WI38 (cell line): ENCODE measurements at regions not wholly inside any gene's neighbourhood (a gene's known extent, or its start where the extent isn't known, plus 50 kb on each side); places are given as distances from the start of the nearest gene placed in this dataset.
A peak's percentile ranks its signal among the peaks of the same experiment; 100 is the strongest.
"Not testable (repeated sequence)": the region's sequence is repeated elsewhere in the genome, so short reads cannot be mapped to it uniquely, and the experiment has no call there.

ENCODE experiments used
- H3K4me3 ChIP-seq: 2 replicates; pipeline ENCODE4 v1.5.1; 2011; ENCODE audit warnings: low read depth, mild to moderate bottlenecking, control low read depth, low read length
- CTCF ChIP-seq: IDR thresholded peaks from 2 replicates; pipeline ENCODE4 v1.5.1; 2012; ENCODE audit warnings: low read depth, mild to moderate bottlenecking, control low read depth, low read length

- H3K4me3 ChIP-seq, result no peak overlapping the region
- no peak for TF ChIP-seq CTCF
Measured at GRCh38 chr2:95670686-95671085, 78.9 kb downstream of the TRIM43 start.

- not testable (repeated sequence) for H3K4me3 ChIP-seq
Measured at GRCh38 chr2:95671171-95671570, 79.4 kb downstream of the TRIM43 start.

GRCh38 chr2:95671992-95672391 lies 80.2 kb downstream of the TRIM43 start:
- H3K4me3 ChIP-seq, result not testable (repeated sequence)

DNA sequence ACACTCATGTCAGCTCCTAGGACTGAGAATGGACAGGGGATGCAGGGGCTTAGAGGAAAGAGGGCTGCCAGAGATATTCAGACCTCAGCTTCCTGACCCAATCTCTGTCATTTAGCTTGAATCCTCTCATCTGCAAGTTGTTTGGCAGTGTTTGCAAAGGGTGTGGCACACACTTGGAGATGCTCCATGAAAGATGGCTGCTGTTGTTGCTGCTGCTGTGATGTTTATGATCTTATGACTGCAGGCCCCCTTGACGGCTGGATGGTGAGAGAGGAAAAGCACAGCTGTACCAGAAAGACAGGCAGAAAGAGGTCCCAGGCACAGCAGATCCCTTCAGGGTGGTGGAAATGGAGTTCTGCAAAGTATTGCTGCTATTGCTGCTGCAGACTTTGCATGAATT lies 80.7 kb downstream of the TRIM43 start:
- not testable (repeated sequence) for H3K4me3 ChIP-seq

GRCh38 chr2:95674186-95674585 lies 82.4 kb downstream of the TRIM43 start:
- no peak for TF ChIP-seq CTCF
- no peak overlapping the region for H3K4me3 ChIP-seq

DNA sequence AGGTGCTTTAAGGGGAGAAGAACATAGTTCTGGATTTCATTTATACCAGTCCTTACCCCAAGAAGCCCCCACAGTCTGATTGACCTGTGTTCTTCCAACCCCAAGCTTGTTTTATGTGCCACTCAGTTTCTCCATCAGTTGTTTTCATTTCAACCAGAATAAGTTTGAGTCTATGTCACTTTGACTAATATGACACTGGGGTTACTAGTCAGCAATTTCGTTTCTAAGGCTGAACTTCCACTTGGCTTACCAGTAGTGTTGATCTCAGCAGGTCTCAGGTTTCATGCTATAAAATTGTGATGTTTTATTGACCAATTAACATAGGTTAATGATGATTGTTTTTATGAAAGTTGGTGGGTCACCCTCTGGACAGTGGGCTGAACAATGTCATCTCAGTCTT lies 84.8 kb downstream of the TRIM43 start:
- not testable (repeated sequence) for H3K4me3 ChIP-seq

DNA sequence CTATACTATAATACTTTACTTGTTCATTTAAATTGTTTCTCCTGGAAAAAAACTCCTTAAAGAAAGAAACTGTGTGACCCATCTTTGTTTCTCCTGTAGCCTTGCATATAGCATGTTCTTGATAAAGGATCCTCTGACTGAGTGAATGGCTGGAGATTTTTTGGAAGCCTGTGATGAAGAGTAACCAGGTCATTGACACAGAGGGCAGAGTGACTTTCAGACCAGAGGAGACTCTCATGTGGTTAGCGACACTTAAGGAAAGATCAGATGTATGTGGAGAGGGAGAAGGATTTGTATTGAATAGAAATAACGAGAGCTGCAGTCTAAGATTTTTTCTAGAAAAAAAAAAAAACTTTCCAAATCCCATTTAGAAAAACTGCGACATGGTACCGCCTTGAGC lies 85.5 kb downstream of the TRIM43 start:
- TF ChIP-seq CTCF, result no peak
- H3K4me3 ChIP-seq, result no peak overlapping the region

GRCh38 chr2:95677833-95678232 lies 86.0 kb downstream of the TRIM43 start:
- not testable (repeated sequence) for H3K4me3 ChIP-seq

GRCh38 chr2:95681158-95681557 lies 89.4 kb downstream of the TRIM43 start:
- H3K4me3 ChIP-seq, result not testable (repeated sequence)

- H3K4me3 ChIP-seq, result not testable (repeated sequence)
Measured at GRCh38 chr2:95681589-95682081, 89.8 kb downstream of the TRIM43 start.

- H3K4me3 ChIP-seq, result peak overlapping the region; percentile 53
Measured at GRCh38 chr2:95682889-95683517, 91.2 kb downstream of the TRIM43 start.

DNA sequence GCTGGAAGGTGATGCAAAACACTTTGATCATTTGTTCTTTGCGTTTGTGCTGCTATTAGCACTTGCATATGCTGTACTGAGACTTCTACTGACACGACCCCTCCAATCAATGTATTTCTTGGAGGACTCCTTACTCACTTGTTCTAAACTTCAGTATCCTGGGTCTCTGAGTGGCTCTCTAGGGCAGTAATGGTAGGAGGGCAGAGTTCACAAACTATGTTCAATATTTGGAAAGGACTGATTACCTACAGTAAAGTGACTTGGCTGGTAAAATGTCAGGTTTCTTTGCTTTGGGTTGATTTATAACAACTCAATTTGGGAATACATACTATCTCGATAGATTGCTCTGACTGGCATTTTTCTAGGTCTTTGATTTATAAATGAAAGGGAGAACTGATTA lies 93.7 kb downstream of the TRIM43 start:
- H3K4me3 ChIP-seq, result no peak overlapping the region
- TF ChIP-seq CTCF, result no peak

GRCh38 chr2:95686056-95686825 lies 94.4 kb downstream of the TRIM43 start:
- not testable (repeated sequence) for H3K4me3 ChIP-seq

DNA sequence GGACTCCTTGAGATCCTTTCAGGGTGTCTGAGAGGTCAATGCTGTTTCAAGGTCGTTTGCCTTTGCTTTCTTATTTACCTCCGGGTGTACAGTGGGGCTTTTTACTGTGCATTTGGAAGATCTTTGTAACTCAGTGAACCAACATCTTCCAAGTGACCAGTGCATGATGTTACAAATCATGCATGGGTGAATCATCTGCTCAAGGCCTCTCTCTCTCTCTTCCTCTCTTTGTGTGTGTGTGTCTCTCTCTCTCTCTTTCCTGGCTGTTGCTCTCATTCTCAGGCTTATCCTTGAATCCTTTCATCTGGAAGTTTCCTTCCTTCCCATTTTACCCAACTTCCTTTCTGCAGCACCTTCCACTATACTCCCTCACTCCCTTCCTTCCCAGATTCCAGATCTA lies 96.1 kb downstream of the TRIM43 start:
- H3K4me3 ChIP-seq, result not testable (repeated sequence)

- H3K4me3 ChIP-seq, result not testable (repeated sequence)
Measured at GRCh38 chr2:95691210-95691609, 99.4 kb downstream of the TRIM43 start.
